ENCODE measurements at regions not wholly inside any gene's neighbourhood (a gene's known extent, or its start where the extent isn't known, plus 50 kb on each side); places are given as distances from the start of the nearest gene placed in this dataset.
"Not testable (repeated sequence)": the region's sequence is repeated elsewhere in the genome, so short reads cannot be mapped to it uniquely, and the experiment has no call there.

GRCh38 chr4:79176351-79176750 lies 149.5 kb downstream of the NAA11 start:
- no peak for DNase-seq (ENCODE audit: insufficient read length, low spot score)

GRCh38 chr4:79175716-79176115 lies 150.1 kb downstream of the NAA11 start:
- no peak for FAIRE-seq
- DNase-seq (ENCODE audit: insufficient read length, low spot score), result no peak
- TF ChIP-seq POLR2A (IDR thresholded peaks at IDR 0.05; ENCODE audit: low read depth, low read length), result no peak

More at GRCh38 chr4:79176351-79176750, 149.5 kb downstream of the NAA11 start:
- FAIRE-seq, result no peak
- no peak for TF ChIP-seq POLR2A (IDR thresholded peaks at IDR 0.05; ENCODE audit: low read depth, low read length)

- FAIRE-seq, result no peak
- TF ChIP-seq POLR2A (IDR thresholded peaks at IDR 0.05; ENCODE audit: low read depth, low read length), result no peak
- no peak for DNase-seq (ENCODE audit: insufficient read length, low spot score)
Measured at GRCh38 chr4:79174490-79175252, 151.2 kb downstream of the NAA11 start.

- FAIRE-seq, result no peak
- no peak for TF ChIP-seq POLR2A (IDR thresholded peaks at IDR 0.05; ENCODE audit: low read depth, low read length)
- no peak for DNase-seq (ENCODE audit: insufficient read length, low spot score)
Measured at GRCh38 chr4:79173186-79173585, 152.7 kb downstream of the NAA11 start.

- TF ChIP-seq POLR2A (IDR thresholded peaks at IDR 0.05; ENCODE audit: low read depth, low read length), result no peak
- DNase-seq (ENCODE audit: insufficient read length, low spot score) (no peak), FAIRE-seq (no peak)
Measured at GRCh38 chr4:79170077-79170476, 155.8 kb downstream of the NAA11 start.

GRCh38 chr4:79164907-79165610 lies 160.8 kb downstream of the NAA11 start:
- FAIRE-seq (no peak), DNase-seq (ENCODE audit: insufficient read length, low spot score) (no peak)
- no peak for TF ChIP-seq POLR2A (IDR thresholded peaks at IDR 0.05; ENCODE audit: low read depth, low read length)

- no peak for FAIRE-seq
- TF ChIP-seq POLR2A (IDR thresholded peaks at IDR 0.05; ENCODE audit: low read depth, low read length), result no peak
- no peak for DNase-seq (ENCODE audit: insufficient read length, low spot score)
Measured at GRCh38 chr4:79163981-79164490, 161.8 kb downstream of the NAA11 start.

- no peak for FAIRE-seq
- no peak for TF ChIP-seq POLR2A (IDR thresholded peaks at IDR 0.05; ENCODE audit: low read depth, low read length)
- no peak for DNase-seq (ENCODE audit: insufficient read length, low spot score)
Measured at GRCh38 chr4:79160962-79161361, 164.9 kb downstream of the NAA11 start.

- not testable (repeated sequence) for DNase-seq (ENCODE audit: insufficient read length, low spot score); FAIRE-seq
Measured at GRCh38 chr4:79158705-79159104, 167.2 kb downstream of the NAA11 start.

- DNase-seq (ENCODE audit: insufficient read length, low spot score) (no peak), FAIRE-seq (no peak)
- no peak for TF ChIP-seq POLR2A (IDR thresholded peaks at IDR 0.05; ENCODE audit: low read depth, low read length)
Measured at GRCh38 chr4:79155336-79155735, 170.5 kb downstream of the NAA11 start.

- DNase-seq (ENCODE audit: insufficient read length, low spot score) (no peak), FAIRE-seq (no peak)
- TF ChIP-seq POLR2A (IDR thresholded peaks at IDR 0.05; ENCODE audit: low read depth, low read length), result no peak
Measured at GRCh38 chr4:79150820-79151416, 174.9 kb downstream of the NAA11 start.

- no peak for TF ChIP-seq POLR2A (IDR thresholded peaks at IDR 0.05; ENCODE audit: low read depth, low read length)
- DNase-seq (ENCODE audit: insufficient read length, low spot score) (no peak), FAIRE-seq (no peak)
Measured at GRCh38 chr4:79148369-79148768, 177.5 kb downstream of the NAA11 start.

- TF ChIP-seq POLR2A (IDR thresholded peaks at IDR 0.05; ENCODE audit: low read depth, low read length), result no peak
- FAIRE-seq (no peak), DNase-seq (ENCODE audit: insufficient read length, low spot score) (no peak)
Measured at GRCh38 chr4:79147251-79147650, 178.6 kb downstream of the NAA11 start.

- no peak for FAIRE-seq
- DNase-seq (ENCODE audit: insufficient read length, low spot score), result no peak
- TF ChIP-seq POLR2A (IDR thresholded peaks at IDR 0.05; ENCODE audit: low read depth, low read length), result no peak
Measured at GRCh38 chr4:79141530-79141929, 184.3 kb downstream of the NAA11 start.
